H1 (cell line): ENCODE measurements at regions not wholly inside any gene's neighbourhood (a gene's known extent, or its start where the extent isn't known, plus 50 kb on each side); places are given as distances from the start of the nearest gene placed in this dataset.

Experiments
- EGR1 ChIP-seq: IDR thresholded peaks from 2 replicates; pipeline ENCODE4 v1.6.1; 2011; ENCODE audit warnings: low read depth, low read length, borderline replicate concordance
- MAX ChIP-seq: IDR thresholded peaks from 2 replicates; pipeline ENCODE4 v1.6.1; 2012; ENCODE audit warnings: inconsistent platforms

GRCh38 chr14:101352567-101352966 is 208.7 kb upstream of the DIO3 start (continued):
- no peak for TF ChIP-seq MAX
- TF ChIP-seq EGR1, result no peak
